Uterus (tissue), 2 donors: ENCODE measurements at regions not wholly inside any gene's neighbourhood (a gene's known extent, or its start where the extent isn't known, plus 50 kb on each side); places are given as distances from the start of the nearest gene placed in this dataset.

Source experiments
- CTCF ChIP-seq, 4 experiments: fragments of 200-600 bp in 2 of 4; fragments of 450-650 bp in 2 of 4; sonication (generic) in 2 of 4; IDR thresholded peaks; one replicate each; pipeline ENCODE4 v1.5.1; 2016 to 2019; ENCODE audit warnings: antibody characterized with exemption in 4 of 4, mild to moderate bottlenecking in 2 of 4, moderate library complexity in 1 of 4
- POLR2A ChIP-seq, 2 donors: fragments of 450-650 bp; IDR thresholded peaks; one replicate each; pipeline ENCODE4 v1.6.1; 2016; ENCODE audit warnings: antibody characterized with exemption in 2 of 2, mild to moderate bottlenecking in 1 of 2, moderate library complexity in 1 of 2

DNA sequence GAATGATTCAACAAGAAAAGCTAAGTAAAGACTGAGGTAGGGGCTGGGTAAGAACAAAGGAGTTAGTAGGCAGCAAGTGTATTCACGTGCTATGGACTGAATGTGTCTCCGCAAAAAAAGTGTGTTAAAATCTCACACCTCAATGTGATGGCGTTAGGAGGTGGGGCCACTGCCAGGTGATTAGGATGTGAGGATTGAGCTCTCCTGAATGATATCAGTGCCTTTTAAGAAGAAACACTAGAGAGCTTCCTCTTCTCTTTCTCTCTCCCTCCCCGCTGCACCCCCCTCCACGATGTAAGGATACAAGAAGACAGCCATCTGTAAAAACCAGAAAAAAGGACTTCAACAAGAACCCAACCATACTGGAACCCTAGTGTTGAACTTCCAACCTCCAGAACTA, 396.1 kb upstream of the PLXNA2 start:
- no peak for TF ChIP-seq CTCF (IDR thresholded peaks at IDR 0.05)
- TF ChIP-seq POLR2A (IDR thresholded peaks at IDR 0.05): no peak
